Trophoblast cell (in vitro differentiated cells and primary cell): ENCODE measurements at regions not wholly inside any gene's neighbourhood (a gene's known extent, or its start where the extent isn't known, plus 50 kb on each side); places are given as distances from the start of the nearest gene placed in this dataset.

Source experiments
- DNase-seq, 2 donors: peaks; one replicate each; pipeline ENCODE4 v3.0.0-alpha.2; 2016
- H2AFZ ChIP-seq: 2 replicates; pipeline ENCODE4 v1.6.1; 2013; ENCODE audit warnings: low read length, moderate library complexity, mild to moderate bottlenecking; ENCODE audit not compliant: insufficient read depth, poor library complexity
- H2AK5ac ChIP-seq: 2 replicates; pipeline ENCODE4 v1.6.1; 2013; ENCODE audit warnings: mild to moderate bottlenecking, low read length
- H2BK120ac ChIP-seq: 2 replicates; pipeline ENCODE4 v1.6.1; 2013; ENCODE audit warnings: low read length, mild to moderate bottlenecking, moderate library complexity; ENCODE audit not compliant: insufficient read depth, poor library complexity
- H2BK12ac ChIP-seq: 2 replicates; pipeline ENCODE4 v1.6.1; 2013; ENCODE audit warnings: mild to moderate bottlenecking, low read length, moderate library complexity
- H2BK5ac ChIP-seq: 2 replicates; pipeline ENCODE4 v1.6.1; 2013; ENCODE audit warnings: low read length, low read depth, moderate library complexity, mild to moderate bottlenecking; ENCODE audit not compliant: poor library complexity
- H3K14ac ChIP-seq: 2 replicates; pipeline ENCODE4 v1.6.1; 2013; ENCODE audit warnings: mild to moderate bottlenecking, low read length
- H3K18ac ChIP-seq: 2 replicates; pipeline ENCODE4 v1.6.1; 2013; ENCODE audit warnings: mild to moderate bottlenecking, low read length
- H3K23ac ChIP-seq: 2 replicates; pipeline ENCODE4 v1.6.1; 2013; ENCODE audit warnings: low read length
- H3K27ac ChIP-seq: 2 replicates; pipeline ENCODE4 v1.5.1; 2013; ENCODE audit warnings: low read depth, mild to moderate bottlenecking, inconsistent platforms, low read length, moderate library complexity
- H3K27me3 ChIP-seq: 2 replicates; pipeline ENCODE4 v1.6.1; 2013; ENCODE audit warnings: inconsistent platforms, mild to moderate bottlenecking, low read length, moderate library complexity; ENCODE audit not compliant: insufficient read depth
- H3K36me3 ChIP-seq, 2 experiments: 1 replicate in 1 of 2; 2 replicates in 1 of 2; pipeline ENCODE4 v1.6.1; 2013; ENCODE audit warnings: low read length in 2 of 2, mild to moderate bottlenecking in 2 of 2, moderate library complexity in 1 of 2; ENCODE audit not compliant: insufficient read depth in 2 of 2, control insufficient read depth in 1 of 2
- H3K4ac ChIP-seq: 2 replicates; pipeline ENCODE4 v1.6.1; 2013; ENCODE audit warnings: low read depth, mild to moderate bottlenecking, low read length, moderate library complexity
- H3K4me1 ChIP-seq, 2 experiments: 1 replicate in 1 of 2; 2 replicates in 1 of 2; pipeline ENCODE4 v1.6.1; 2013; ENCODE audit warnings: low read length in 2 of 2, mild to moderate bottlenecking in 2 of 2, moderate library complexity in 1 of 2; ENCODE audit not compliant: insufficient read depth in 2 of 2, control insufficient read depth in 1 of 2
- H3K4me2 ChIP-seq: 2 replicates; pipeline ENCODE4 v1.6.1; 2013; ENCODE audit warnings: inconsistent platforms, mild to moderate bottlenecking, low read length, moderate library complexity
- H3K4me3 ChIP-seq: 2 replicates; pipeline ENCODE4 v1.5.1; 2013; ENCODE audit warnings: mild to moderate bottlenecking, low read depth, low read length, inconsistent platforms
- H3K79me1 ChIP-seq: one replicate; pipeline ENCODE4 v1.6.1; 2013; ENCODE audit warnings: low read length
- H3K79me2 ChIP-seq: 2 replicates; pipeline ENCODE4 v1.6.1; 2013; ENCODE audit warnings: low read length, mild to moderate bottlenecking; ENCODE audit not compliant: control insufficient read depth, insufficient read depth, poor library complexity
- H3K9ac ChIP-seq: 2 replicates; pipeline ENCODE4 v1.6.1; 2013; ENCODE audit warnings: mild to moderate bottlenecking, low read length
- H3K9me3 ChIP-seq: 2 replicates; pipeline ENCODE4 v1.6.1; 2013; ENCODE audit warnings: low read depth, mild to moderate bottlenecking, control low read depth, inconsistent platforms, low read length; ENCODE audit not compliant: insufficient read depth
- H4K12ac ChIP-seq: 2 replicates; pipeline ENCODE4 v1.6.1; 2013; ENCODE audit warnings: low read depth, mild to moderate bottlenecking, low read length, moderate library complexity
- H4K8ac ChIP-seq: 2 replicates; pipeline ENCODE4 v1.6.1; 2013; ENCODE audit warnings: low read depth, mild to moderate bottlenecking, low read length, moderate library complexity
- H4K91ac ChIP-seq: one replicate; pipeline ENCODE4 v1.6.1; 2013; ENCODE audit warnings: low read depth, mild to moderate bottlenecking, low read length, moderate library complexity
- WGBS: extraction: QIAGEN DNeasy Blood & Tissue Kit; methylation state at CpG from one replicate; pipeline ENCODE4 v1.1.7; 2013; ENCODE audit warnings: missing lambda C conversion rate; ENCODE audit not compliant: insufficient read length, insufficient coverage; ENCODE audit errors: extremely low coverage; 5-methylcytosine and 5-hydroxymethylcytosine counted together

DNA sequence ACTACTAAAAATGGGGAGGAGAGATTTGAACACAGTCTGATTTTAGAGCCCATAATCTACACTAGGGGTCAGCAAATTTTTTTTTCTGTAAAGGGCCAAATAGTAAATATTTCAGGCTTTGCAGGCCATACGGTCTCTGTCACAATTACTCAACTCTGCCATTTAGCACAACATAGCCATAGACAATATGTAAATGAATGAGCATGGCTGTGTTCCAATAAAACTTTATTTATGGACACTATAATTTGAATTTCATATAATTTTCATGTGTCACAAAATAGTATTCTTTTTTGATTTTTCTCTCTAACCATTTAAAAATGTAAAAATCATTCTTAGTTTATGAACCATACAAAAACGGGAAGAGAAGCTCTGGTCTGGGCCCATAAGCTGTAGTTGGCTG, 309.4 kb downstream of the GPD2 start:
- Histone ChIP-seq H2BK5ac (no peak overlapping the region), H2BK120ac (no peak overlapping the region), H3K4me3 (no peak overlapping the region), H3K18ac (no peak overlapping the region), H3K9me3 (no peaks in the 10 kb centered on the region), H4K91ac (no peak overlapping the region), H3K14ac (no peak overlapping the region), H4K12ac (no peak overlapping the region), H3K4ac (no peak overlapping the region), H3K27me3 (no peaks in the 10 kb centered on the region), H3K4me1 (no peaks in the 10 kb centered on the region), H3K36me3 (no peaks in the 10 kb centered on the region), H2BK12ac (no peak overlapping the region), H4K8ac (no peak overlapping the region), H3K79me1 (no peaks in the 10 kb centered on the region), H2AFZ (no peak overlapping the region), H3K9ac (no peak overlapping the region), H3K23ac (no peak overlapping the region), H3K27ac (no peak overlapping the region), H2AK5ac (no peak overlapping the region), H3K4me2 (no peak overlapping the region), H3K79me2 (no peaks in the 10 kb centered on the region)
- no peak for DNase-seq
- no CpG with 5 or more reads among the region's 2 CpGs for WGBS

DNA sequence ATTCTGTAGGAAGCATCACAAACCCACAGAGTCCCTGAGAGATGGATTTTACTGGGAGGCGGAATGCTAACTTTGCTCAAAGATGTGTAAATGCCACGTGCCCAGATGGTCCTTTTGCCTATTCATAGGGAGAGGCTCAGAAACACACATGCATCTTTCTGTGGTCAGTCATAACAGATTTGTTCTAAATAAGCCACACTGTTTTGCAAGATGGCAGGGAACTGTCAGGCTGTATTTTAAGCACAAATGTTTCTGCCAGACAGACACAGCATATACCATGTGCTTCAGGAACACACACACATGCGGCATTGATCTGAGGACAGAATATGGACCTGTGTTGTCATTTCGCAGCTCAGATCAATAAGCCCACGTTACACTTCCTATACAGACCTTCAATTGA, 312.0 kb downstream of the GPD2 start:
- no peak overlapping the region for H3K14ac ChIP-seq
- H3K4me2 ChIP-seq: no peak overlapping the region
- no peak overlapping the region for H3K23ac ChIP-seq
- WGBS: no CpG with 5 or more reads among the region's 5 CpGs
- H3K27ac ChIP-seq: no peak overlapping the region
- no peak for DNase-seq
- no peak overlapping the region for H3K4me3 ChIP-seq
- no peak overlapping the region for H2BK120ac ChIP-seq
- H3K18ac ChIP-seq: no peak overlapping the region
- peak overlapping the region; percentile 33 for H3K9ac ChIP-seq
- no peaks in the 10 kb centered on the region for H3K79me1 ChIP-seq
- H2AFZ ChIP-seq: no peak overlapping the region
- no peak overlapping the region for H4K91ac ChIP-seq
- no peak overlapping the region for H4K12ac ChIP-seq
- H3K4me1 ChIP-seq: no peaks in the 10 kb centered on the region
- no peak overlapping the region for H3K4ac ChIP-seq
- H3K27me3 ChIP-seq: no peaks in the 10 kb centered on the region
- H2BK12ac ChIP-seq: no peak overlapping the region
- no peaks in the 10 kb centered on the region for H3K79me2 ChIP-seq
- H3K9me3 ChIP-seq: no peaks in the 10 kb centered on the region
- H2AK5ac ChIP-seq: no peak overlapping the region
- H2BK5ac ChIP-seq: no peak overlapping the region
- H3K36me3 ChIP-seq: no peaks in the 10 kb centered on the region
- no peak overlapping the region for H4K8ac ChIP-seq

DNA sequence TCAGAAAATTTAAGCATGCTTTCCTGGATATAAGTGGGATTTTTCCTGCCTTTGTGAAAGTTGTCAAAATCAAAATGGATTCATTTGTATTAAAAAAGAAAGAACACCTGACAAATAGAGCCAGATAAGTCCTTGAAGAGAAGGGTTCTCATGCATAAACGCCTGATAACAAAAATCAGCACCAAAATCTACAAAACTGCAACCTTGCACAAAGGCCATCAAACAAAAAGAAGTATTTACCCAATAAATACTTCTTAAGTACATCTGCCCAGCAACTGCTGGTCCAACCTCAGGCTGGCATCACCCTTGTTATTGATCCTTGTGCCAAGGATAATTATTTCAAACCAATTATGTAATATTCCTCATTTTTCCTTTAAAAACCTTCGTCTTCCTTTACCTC, 315.9 kb downstream of the GPD2 start:
- WGBS: no CpG with 5 or more reads among the region's 2 CpGs
- Histone ChIP-seq H3K23ac (no peak overlapping the region), H3K27me3 (no peaks in the 10 kb centered on the region), H3K27ac (no peak overlapping the region), H3K4me1 (no peaks in the 10 kb centered on the region), H4K8ac (no peak overlapping the region), H4K12ac (no peak overlapping the region), H2BK5ac (no peak overlapping the region), H3K79me1 (no peaks in the 10 kb centered on the region), H2BK120ac (no peak overlapping the region), H3K18ac (no peak overlapping the region), H3K79me2 (no peaks in the 10 kb centered on the region), H3K4me2 (no peak overlapping the region), H3K14ac (no peak overlapping the region), H3K4me3 (no peak overlapping the region), H3K4ac (no peak overlapping the region), H3K9ac (no peak overlapping the region), H2BK12ac (no peak overlapping the region), H2AFZ (no peak overlapping the region), H2AK5ac (no peak overlapping the region), H4K91ac (no peak overlapping the region), H3K9me3 (no peaks in the 10 kb centered on the region), H3K36me3 (no peaks in the 10 kb centered on the region)
- no peak for DNase-seq

DNA sequence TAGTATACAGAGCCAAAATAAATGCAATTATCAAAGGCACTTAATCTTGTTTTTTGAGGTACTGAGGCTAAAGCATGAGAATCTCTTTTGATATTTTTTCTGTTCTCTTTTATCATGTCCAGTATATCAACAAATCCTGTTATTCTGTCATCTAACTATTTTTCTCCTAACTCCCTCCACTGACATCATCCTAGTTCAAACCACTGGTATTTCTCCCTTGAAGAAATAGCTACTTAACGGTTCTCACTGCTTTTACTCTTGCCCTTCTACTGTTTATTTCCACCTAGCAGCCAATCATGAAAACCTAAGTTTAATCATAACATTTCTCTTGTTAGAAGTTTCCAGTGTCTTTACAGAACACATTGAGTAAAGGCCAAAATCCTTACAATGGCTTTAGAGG, 317.6 kb downstream of the GPD2 start:
- Histone ChIP-seq H2BK120ac (no peak overlapping the region), H3K36me3 (no peaks in the 10 kb centered on the region), H4K8ac (no peak overlapping the region), H3K4me3 (no peak overlapping the region), H3K9ac (no peak overlapping the region), H3K9me3 (no peaks in the 10 kb centered on the region), H4K91ac (no peak overlapping the region), H3K14ac (no peak overlapping the region), H2BK5ac (no peak overlapping the region), H3K27ac (no peak overlapping the region), H3K18ac (no peak overlapping the region), H2AK5ac (no peak overlapping the region), H3K79me1 (no peaks in the 10 kb centered on the region), H4K12ac (no peak overlapping the region), H3K27me3 (no peaks in the 10 kb centered on the region), H3K4me2 (no peak overlapping the region), H3K4ac (no peak overlapping the region), H2BK12ac (no peak overlapping the region), H3K4me1 (no peaks in the 10 kb centered on the region), H3K79me2 (no peaks in the 10 kb centered on the region), H2AFZ (no peak overlapping the region), H3K23ac (no peak overlapping the region)
- DNase-seq: no peak
- WGBS: no CpG with 5 or more reads among the region's 1 CpG

DNA sequence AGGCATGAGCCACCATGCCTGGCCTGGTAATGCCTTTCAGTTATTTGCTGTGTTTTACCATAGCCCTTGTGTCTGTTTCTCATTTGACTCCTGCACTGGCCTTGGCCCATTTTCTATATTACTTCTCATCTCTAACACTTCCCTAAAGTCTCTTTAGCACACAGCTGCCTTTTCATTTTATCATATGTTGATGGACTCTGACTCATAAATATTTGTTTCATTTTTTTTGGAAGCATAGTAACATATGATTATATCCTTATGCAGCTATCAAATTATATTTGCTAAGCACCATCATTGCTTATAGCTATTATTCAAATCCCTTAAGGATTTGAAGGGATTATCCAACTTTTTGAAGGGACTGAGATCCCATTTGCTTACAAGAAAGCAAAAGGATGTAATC, 320.3 kb downstream of the GPD2 start:
- H3K4me1 ChIP-seq: no peaks in the 10 kb centered on the region
- DNase-seq: no peak
- H3K23ac ChIP-seq: no peak overlapping the region
- no peaks in the 10 kb centered on the region for H3K79me2 ChIP-seq
- H3K4me3 ChIP-seq: no peak overlapping the region
- H3K4me2 ChIP-seq: no peak overlapping the region
- H3K4ac ChIP-seq: no peak overlapping the region
- H4K8ac ChIP-seq: no peak overlapping the region
- no peak overlapping the region for H2BK12ac ChIP-seq
- no peak overlapping the region for H2AK5ac ChIP-seq
- no peaks in the 10 kb centered on the region for H3K27me3 ChIP-seq
- H2BK5ac ChIP-seq: no peak overlapping the region
- no peak overlapping the region for H2AFZ ChIP-seq
- no peaks in the 10 kb centered on the region for H3K36me3 ChIP-seq
- H3K14ac ChIP-seq: no peak overlapping the region
- no peak overlapping the region for H4K91ac ChIP-seq
- no peak overlapping the region for H3K27ac ChIP-seq
- H3K79me1 ChIP-seq: no peaks in the 10 kb centered on the region
- H2BK120ac ChIP-seq: no peak overlapping the region
- no peak overlapping the region for H3K18ac ChIP-seq
- H3K9ac ChIP-seq: no peak overlapping the region
- no peak overlapping the region for H4K12ac ChIP-seq
- no peaks in the 10 kb centered on the region for H3K9me3 ChIP-seq
